IMR-90 (cell line): ENCODE measurements at regions not wholly inside any gene's neighbourhood (a gene's known extent, or its start where the extent isn't known, plus 50 kb on each side); places are given as distances from the start of the nearest gene placed in this dataset.
A peak's percentile ranks its signal among the peaks of the same experiment; 100 is the strongest.

Experiments used
- ATAC-seq: fragments of 200-7000 bp; cut with Tn5 transposase; 2 replicates; pipeline ENCODE4 v1.9.1; 2020; ENCODE audit warnings: low read depth, mild to moderate bottlenecking, moderate library complexity
- BruUV-seq: library from RNA; stranded (reverse); fragments of 400-500 nt; replicated peaks from 2 replicates; lab custom pipeline; 2021; lab: Mats Ljungman, UMichigan
- CTCF ChIA-PET: fragments of 300-600 bp; formaldehyde crosslinking; extraction: SDS; loops from one replicate; lab custom pipeline; 2021; ENCODE audit warnings: antibody characterized with exemption; lab: Yijun Ruan, JAX
- POLR2A ChIA-PET: fragments of 300-600 bp; sonication (Branson Sonifier 250); formaldehyde crosslinking; loops from one replicate; lab custom pipeline; 2022; ENCODE audit warnings: antibody characterized with exemption; ENCODE audit not compliant: unreplicated experiment; lab: Charles Lee
- DNase-seq: peaks from one replicate; pipeline ENCODE4 v3.0.0; 2013
- H2AFZ ChIP-seq: replicated peaks from 2 replicates; pipeline ENCODE3; 2013; ENCODE audit warnings: low read length, mild to moderate bottlenecking; ENCODE audit not compliant: poor library complexity
- H2AK5ac ChIP-seq: 2 replicates; pipeline ENCODE4 v1.6.1; 2013; ENCODE audit warnings: low read depth, low read length, inconsistent platforms
- H2AK9ac ChIP-seq: replicated peaks from 2 replicates; pipeline ENCODE3; 2013; ENCODE audit warnings: mild to moderate bottlenecking, low read depth, low read length, moderate library complexity; ENCODE audit not compliant: poor library complexity
- H2BK120ac ChIP-seq: 2 replicates; pipeline ENCODE4 v1.6.1; 2013; ENCODE audit warnings: low read depth, low read length, inconsistent platforms
- H2BK15ac ChIP-seq: 3 replicates; pipeline ENCODE4 v1.6.1; 2013; ENCODE audit warnings: low read depth, low read length, inconsistent platforms
- H2BK20ac ChIP-seq: 2 replicates; pipeline ENCODE4 v1.6.1; 2013; ENCODE audit warnings: low read depth, mild to moderate bottlenecking, inconsistent platforms, low read length, moderate library complexity
- H2BK5ac ChIP-seq: 2 replicates; pipeline ENCODE4 v1.6.1; 2013; ENCODE audit warnings: mild to moderate bottlenecking, low read depth, low read length, inconsistent platforms; ENCODE audit not compliant: poor library complexity, severe bottlenecking
- H3K14ac ChIP-seq: replicated peaks from 2 replicates; pipeline ENCODE4 v1.6.1; 2013; ENCODE audit warnings: low read depth, low read length, inconsistent platforms
- H3K18ac ChIP-seq: 2 replicates; pipeline ENCODE4 v1.6.1; 2013; ENCODE audit warnings: low read depth, low read length, control low read depth
- H3K23ac ChIP-seq: 2 replicates; pipeline ENCODE4 v1.6.1; 2013; ENCODE audit warnings: low read depth, low read length, inconsistent platforms
- H3K27ac ChIP-seq: 2 replicates; pipeline ENCODE4 v1.5.1; 2013; ENCODE audit warnings: mild to moderate bottlenecking, control low read depth, low read length; ENCODE audit not compliant: insufficient read depth
- H3K27me3 ChIP-seq: 2 replicates; pipeline ENCODE4 v1.6.1; 2013; ENCODE audit warnings: low read length; ENCODE audit not compliant: control insufficient read depth, insufficient read depth
- H3K36me3 ChIP-seq: 2 replicates; pipeline ENCODE4 v1.6.1; 2013; ENCODE audit warnings: low read length, mixed read lengths; ENCODE audit not compliant: control insufficient read depth, insufficient read depth
- H3K4ac ChIP-seq: 2 replicates; pipeline ENCODE4 v1.6.1; 2013; ENCODE audit warnings: low read depth, low read length, inconsistent platforms
- H3K4me1 ChIP-seq: 2 replicates; pipeline ENCODE4 v1.6.1; 2013; ENCODE audit warnings: low read length, mixed read lengths; ENCODE audit not compliant: control insufficient read depth, insufficient read depth
- H3K4me2 ChIP-seq: 2 replicates; pipeline ENCODE4 v1.6.1; 2013; ENCODE audit warnings: low read depth, mild to moderate bottlenecking, control low read depth, low read length, moderate library complexity
- H3K4me3 ChIP-seq: 2 replicates; pipeline ENCODE4 v1.5.1; 2013; ENCODE audit warnings: low read depth, mild to moderate bottlenecking, control low read depth, low read length, moderate library complexity; ENCODE audit not compliant: insufficient read depth
- H3K56ac ChIP-seq: 2 replicates; pipeline ENCODE4 v1.6.1; 2013; ENCODE audit warnings: low read length, inconsistent platforms; ENCODE audit not compliant: insufficient read depth; ENCODE audit errors: extremely low read depth
- H3K79me1 ChIP-seq, 2 experiments: 2 replicates each; pipeline ENCODE4 v1.6.1; 2013; ENCODE audit warnings: low read length in 2 of 2, inconsistent platforms in 1 of 2, low read depth in 1 of 2
- H3K9ac ChIP-seq: 2 replicates; pipeline ENCODE4 v1.6.1; 2013; ENCODE audit warnings: low read depth, low read length, control low read depth
- H3K9me1 ChIP-seq: 2 replicates; pipeline ENCODE4 v1.6.1; 2013; ENCODE audit warnings: low read length, inconsistent platforms; ENCODE audit not compliant: insufficient read depth
- H3K9me3 ChIP-seq: 2 replicates; pipeline ENCODE4 v1.6.1; 2013; ENCODE audit warnings: low read length; ENCODE audit not compliant: control insufficient read depth, insufficient read depth
- H4K20me1 ChIP-seq: 2 replicates; pipeline ENCODE4 v1.6.1; 2013; ENCODE audit warnings: low read length, inconsistent platforms; ENCODE audit not compliant: insufficient read depth
- H4K5ac ChIP-seq: 2 replicates; pipeline ENCODE4 v1.6.1; 2013; ENCODE audit warnings: mild to moderate bottlenecking, low read depth, low read length, control low read depth
- H4K8ac ChIP-seq, 2 experiments: 2 replicates each; pipeline ENCODE4 v1.6.1; 2013; ENCODE audit warnings: low read depth in 2 of 2, low read length in 2 of 2, control low read depth in 1 of 2, inconsistent platforms in 1 of 2
- H4K91ac ChIP-seq: 2 replicates; pipeline ENCODE4 v1.6.1; 2013; ENCODE audit warnings: low read depth, low read length, inconsistent platforms; ENCODE audit not compliant: insufficient read depth
- WGBS, 2 experiments: methylation state at CpG; one replicate each; pipeline versions ENCODE4 v1.1.5 to v1.1.7; 2013; ENCODE audit warnings: missing lambda C conversion rate in 2 of 2; ENCODE audit not compliant: insufficient read length in 1 of 2; ENCODE audit errors: extremely low coverage in 2 of 2; 5-methylcytosine and 5-hydroxymethylcytosine counted together
- dilution Hi-C: fragments of 300-500 bp; cut with HindIII; formaldehyde crosslinking; loops from one replicate; pipeline ENCODE4 v1.14.3; 2018; ENCODE audit warnings: low sequenced_read_pairs; ENCODE audit not compliant: unreplicated experiment
- in situ Hi-C: fragments of 300-500 bp; cut with MboI; formaldehyde crosslinking; loops from 3 replicates; pipeline ENCODE4 v1.14.3; 2019; ENCODE audit warnings: low sequenced_read_pairs, inconsistent platforms, mixed read lengths
- intact Hi-C: fragments of 100-400 bp; cut with micrococcal nuclease; formaldehyde crosslinking; loops from 2 replicates; pipeline ENCODE4 v1.10.0; 2022
- TF ChIP-seq, protein P1 (sequence below): fragments of 150-350 bp; IDR thresholded peaks from 2 replicates; pipeline ENCODE4 v1.6.1; 2017; ENCODE audit warnings: mild to moderate bottlenecking, antibody characterized with exemption, low read length, low read depth

DNA sequence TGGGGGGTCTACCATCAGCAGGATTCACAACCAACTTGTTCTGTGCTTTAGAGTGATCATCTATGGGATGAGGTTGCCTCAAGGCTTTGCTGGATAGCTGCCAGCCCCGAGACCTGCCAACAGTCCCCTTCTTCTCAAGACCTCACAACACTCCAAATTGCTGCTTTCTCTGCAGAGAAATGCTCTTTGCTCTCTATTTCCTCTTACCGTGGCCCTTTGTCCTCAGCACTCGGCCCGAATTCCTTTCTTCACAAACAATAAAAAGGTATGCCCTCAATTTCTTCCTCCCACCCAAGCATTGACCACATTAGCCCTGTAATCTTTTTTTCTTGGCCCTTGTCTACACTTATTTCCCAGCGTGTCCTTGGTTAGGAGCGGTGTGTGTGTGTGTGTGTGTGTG is 147.4 kb upstream of the SNX19 start:
- in situ Hi-C loops (loop anchor here (10.0 to 25.0 kb wide), 3 partner anchors 151 to 611 kb away; no protein-coding TSS in a partner anchor), intact Hi-C loops (loop anchor here (1.0 to 10.0 kb wide), 5 partner anchors 140 to 611 kb away; no protein-coding TSS in a partner anchor), dilution Hi-C loops (no loop called here)
- no CpG with 5 or more reads among the region's 6 CpGs for WGBS, 2 experiments
- Histone ChIP-seq H4K5ac (no peak overlapping the region), H3K9ac (no peak overlapping the region), H4K91ac (peak overlapping the region; percentile 5; the same call in 1 of the 2 replicates), H3K27me3 (peaks cover 2% of the 10 kb centered on the region), H2AFZ (peak overlapping the region; percentile 33), H3K36me3 (no peaks in the 10 kb centered on the region), H3K9me3 (no peaks in the 10 kb centered on the region), H3K4me3 (no peak overlapping the region), H3K4me2 (no peak overlapping the region), H2AK5ac (no peak overlapping the region), H2BK15ac (no peak overlapping the region), H2AK9ac (no peak overlapping the region), H4K8ac (no peak overlapping the region), H3K4me1 (no peaks in the 10 kb centered on the region), H3K79me1 (no peaks in the 10 kb centered on the region), H3K27ac (no peak overlapping the region), H3K14ac (no peak overlapping the region), H3K56ac (no peak overlapping the region), H3K18ac (no peak overlapping the region), H3K4ac (no peak overlapping the region), H3K9me1 (no peaks in the 10 kb centered on the region), H4K20me1 (no peaks in the 10 kb centered on the region), H2BK5ac (no peak overlapping the region), H2BK120ac (no peak overlapping the region), H3K23ac (no peak overlapping the region), H2BK20ac (no peak overlapping the region)
- ChIA-PET CTCF (interaction anchor here (0.7 to 3.5 kb wide), 7 partner anchors 17 to 189 kb away, joined by 3 to 30 read pairs (median 7); no protein-coding TSS in a partner anchor), POLR2A (no interaction called here)
- no TSS peak for BruUV-seq
- TF ChIP-seq, protein P1, sequence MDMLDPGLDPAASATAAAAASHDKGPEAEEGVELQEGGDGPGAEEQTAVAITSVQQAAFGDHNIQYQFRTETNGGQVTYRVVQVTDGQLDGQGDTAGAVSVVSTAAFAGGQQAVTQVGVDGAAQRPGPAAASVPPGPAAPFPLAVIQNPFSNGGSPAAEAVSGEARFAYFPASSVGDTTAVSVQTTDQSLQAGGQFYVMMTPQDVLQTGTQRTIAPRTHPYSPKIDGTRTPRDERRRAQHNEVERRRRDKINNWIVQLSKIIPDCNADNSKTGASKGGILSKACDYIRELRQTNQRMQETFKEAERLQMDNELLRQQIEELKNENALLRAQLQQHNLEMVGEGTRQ: no peak
- ATAC-seq (no peak), DNase-seq (no peak)
